Nephron progenitor cell (in vitro differentiated cells): ENCODE measurements at regions not wholly inside any gene's neighbourhood (a gene's known extent, or its start where the extent isn't known, plus 50 kb on each side); places are given as distances from the start of the nearest gene placed in this dataset.

ENCODE experiments used
- DNase-seq: peaks from one replicate; pipeline ENCODE4 v3.0.0; 2021
- H3K27ac Mint-ChIP-seq: 2 replicates; pipeline ENCODE4 v1.8.0; 2021; ENCODE audit warnings: mild to moderate bottlenecking, moderate library complexity, mixed read lengths
- H3K27me3 Mint-ChIP-seq: 2 replicates; pipeline ENCODE4 v1.8.0; 2021; ENCODE audit warnings: mild to moderate bottlenecking, low read depth, mixed read lengths; ENCODE audit not compliant: poor library complexity
- H3K36me3 Mint-ChIP-seq: 2 replicates; pipeline ENCODE4 v1.8.0; 2021; ENCODE audit warnings: low read depth, mixed read lengths
- H3K4me1 Mint-ChIP-seq: 2 replicates; pipeline ENCODE4 v1.8.0; 2021; ENCODE audit warnings: mixed read lengths
- H3K4me3 Mint-ChIP-seq: 2 replicates; pipeline ENCODE4 v1.8.0; 2021; ENCODE audit warnings: mild to moderate bottlenecking, moderate library complexity, mixed read lengths
- H3K9me3 Mint-ChIP-seq: 2 replicates; pipeline ENCODE4 v1.8.0; 2021; ENCODE audit warnings: mild to moderate bottlenecking, moderate library complexity, mixed read lengths
- CTCF ChIP-seq: fragments of 200-600 bp; sonication (generic); IDR thresholded peaks from 2 replicates; pipeline ENCODE4 v1.5.0; 2021; ENCODE audit warnings: antibody characterized with exemption

GRCh38 chr20:33908336-33908735 is 85.4 kb upstream of the RALY start:
- H3K4me1 Mint-ChIP-seq: peaks cover 38% of the 10 kb centered on the region
- H3K9me3 Mint-ChIP-seq: peaks cover under 1% of the 10 kb centered on the region
- peaks cover 8% of the 10 kb centered on the region for H3K27me3 Mint-ChIP-seq
- H3K36me3 Mint-ChIP-seq: no peaks in the 10 kb centered on the region
- peak overlapping the region; percentile 8 for H3K4me3 Mint-ChIP-seq
- peak overlapping the region; percentile 80 for H3K27ac Mint-ChIP-seq
- TF ChIP-seq CTCF: no peak
- DNase-seq: no peak

- Mint-ChIP-seq H3K9me3 (no peaks in the 10 kb centered on the region), H3K36me3 (no peaks in the 10 kb centered on the region), H3K27me3 (peaks cover 8% of the 10 kb centered on the region), H3K4me3 (no peak overlapping the region), H3K4me1 (peaks cover 41% of the 10 kb centered on the region), H3K27ac (no peak overlapping the region)
- TF ChIP-seq CTCF: no peak
- DNase-seq: no peak
These were observed 84.8 kb upstream of the RALY start for GRCh38 chr20:33908868-33909267.

GRCh38 chr20:33909331-33909921 is 84.3 kb upstream of the RALY start:
- peaks cover 8% of the 10 kb centered on the region for H3K27me3 Mint-ChIP-seq
- DNase-seq: no peak
- TF ChIP-seq CTCF: no peak
- no peak overlapping the region for H3K4me3 Mint-ChIP-seq
- peaks cover 41% of the 10 kb centered on the region for H3K4me1 Mint-ChIP-seq
- no peaks in the 10 kb centered on the region for H3K9me3 Mint-ChIP-seq
- no peaks in the 10 kb centered on the region for H3K36me3 Mint-ChIP-seq
- peak overlapping the region; percentile 66 for H3K27ac Mint-ChIP-seq

GRCh38 chr20:33910056-33910455 is 83.7 kb upstream of the RALY start:
- no peak for TF ChIP-seq CTCF
- Mint-ChIP-seq H3K27ac (no peak overlapping the region), H3K36me3 (no peaks in the 10 kb centered on the region), H3K27me3 (peaks cover 5% of the 10 kb centered on the region), H3K4me3 (no peak overlapping the region), H3K4me1 (peaks cover 46% of the 10 kb centered on the region), H3K9me3 (no peaks in the 10 kb centered on the region)
- no peak for DNase-seq

GRCh38 chr20:33910529-33911327 is 83.0 kb upstream of the RALY start:
- Mint-ChIP-seq H3K4me1 (peaks cover 53% of the 10 kb centered on the region), H3K9me3 (no peaks in the 10 kb centered on the region), H3K36me3 (no peaks in the 10 kb centered on the region), H3K27me3 (peaks cover 3% of the 10 kb centered on the region), H3K27ac (no peak overlapping the region), H3K4me3 (no peak overlapping the region)
- TF ChIP-seq CTCF: no peak
- no peak for DNase-seq

GRCh38 chr20:33914919-33915318 is 78.8 kb upstream of the RALY start:
- TF ChIP-seq CTCF: no peak
- Mint-ChIP-seq H3K27ac (no peak overlapping the region), H3K4me1 (peaks cover 42% of the 10 kb centered on the region), H3K27me3 (peaks cover 6% of the 10 kb centered on the region), H3K36me3 (no peaks in the 10 kb centered on the region), H3K9me3 (no peaks in the 10 kb centered on the region), H3K4me3 (no peak overlapping the region)
- DNase-seq: no peak
